ENCODE measurements at regions not wholly inside any gene's neighbourhood (a gene's known extent, or its start where the extent isn't known, plus 50 kb on each side); places are given as distances from the start of the nearest gene placed in this dataset.
"Not testable (repeated sequence)": the region's sequence is repeated elsewhere in the genome, so short reads cannot be mapped to it uniquely, and the experiment has no call there.

- DNase-seq = peak; percentile 23
These were observed 82.9 kb downstream of the LAS1L start for GRCh38 chrX:65451663-65452062.

DNA sequence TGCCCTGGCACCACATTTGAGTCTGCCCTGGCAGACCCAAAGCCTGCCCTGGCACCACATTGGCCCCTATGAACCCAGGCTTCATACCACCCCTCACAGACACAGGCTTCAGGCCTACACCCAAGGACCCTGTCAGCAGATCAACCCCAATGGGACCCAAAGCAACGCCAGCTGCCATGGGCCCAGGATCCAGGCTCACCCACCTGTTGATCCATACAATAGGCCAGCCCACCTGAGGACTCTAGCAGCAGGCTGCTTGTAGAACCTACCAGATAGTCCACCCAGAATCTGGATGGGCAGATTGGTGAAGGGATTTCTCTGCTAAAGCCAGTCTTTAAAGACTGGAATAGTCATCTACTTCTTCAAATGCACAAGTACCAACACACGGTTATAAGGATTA, 114.4 kb downstream of the LAS1L start:
- DNase-seq = no peak

GRCh38 chrX:65407662-65408061, 126.9 kb downstream of the LAS1L start:
- not testable (repeated sequence) for DNase-seq

DNA sequence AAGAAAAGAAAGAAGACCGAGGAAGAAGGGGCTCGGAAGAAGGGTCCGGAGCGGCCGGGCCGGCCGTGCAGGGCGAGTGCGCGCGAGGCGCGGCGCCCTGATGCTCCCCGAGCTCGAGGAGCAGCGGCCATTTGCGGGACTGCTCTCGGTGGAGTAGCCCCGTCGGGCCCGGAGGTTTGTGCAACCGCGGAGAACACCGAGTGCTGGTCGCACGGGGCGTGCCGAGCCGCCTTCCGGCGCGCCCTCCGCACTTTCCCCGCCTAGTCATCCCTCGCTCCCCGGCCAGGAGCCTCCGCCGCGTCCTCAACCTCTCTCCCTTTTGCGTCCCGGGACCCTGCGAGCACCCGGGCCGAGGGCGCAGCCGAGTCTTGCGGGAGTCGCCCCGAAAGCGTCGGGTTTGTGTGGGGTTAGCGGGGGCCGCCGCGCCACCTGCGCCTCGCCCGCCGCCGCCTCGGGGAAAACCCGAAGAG, 127.4 kb downstream of the LAS1L start:
- peak; percentile 4 for DNase-seq

DNA sequence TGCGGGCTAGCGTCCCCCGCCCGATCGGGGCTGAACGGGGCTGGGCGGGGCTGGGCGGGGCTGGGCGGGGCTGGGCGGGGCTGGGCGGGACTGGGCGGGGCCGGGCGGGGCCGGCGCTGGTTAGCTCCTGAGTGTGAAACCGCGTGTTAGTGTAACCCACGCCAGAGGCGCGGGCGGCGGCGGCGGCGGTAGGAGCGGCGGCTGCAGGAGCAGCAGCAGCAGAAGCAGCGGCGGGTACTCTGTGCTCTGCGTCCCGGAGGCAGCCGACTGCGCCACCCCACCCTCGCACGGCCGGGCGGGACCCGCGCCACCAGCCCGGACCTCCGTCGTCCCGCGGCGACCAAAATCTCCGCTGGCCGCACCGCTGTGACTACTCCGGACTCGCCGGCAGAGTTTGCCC, 128.1 kb downstream of the LAS1L start:
- peak; percentile 6 for DNase-seq

DNA sequence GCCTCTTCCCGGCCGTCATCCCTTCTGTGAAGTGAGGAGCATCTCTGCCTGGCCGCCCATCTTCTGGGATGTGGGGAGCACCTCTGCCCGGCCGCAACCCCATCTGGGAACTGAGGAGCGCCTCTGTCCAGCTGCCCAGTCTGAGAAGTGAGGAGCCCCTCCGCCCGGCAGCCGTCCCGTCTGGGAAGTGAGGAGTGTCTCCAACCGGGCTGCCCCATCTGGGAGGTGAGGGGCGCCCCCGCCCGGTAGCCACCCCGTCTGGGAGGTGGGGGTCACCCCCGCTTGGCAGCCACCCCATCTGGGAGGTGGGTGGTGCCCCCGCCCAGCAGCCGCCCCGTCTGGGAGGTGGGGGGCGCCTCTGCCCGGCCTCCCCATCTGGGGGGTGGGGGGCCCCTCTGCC, 142.3 kb downstream of the LAS1L start:
- DNase-seq = no peak

DNA sequence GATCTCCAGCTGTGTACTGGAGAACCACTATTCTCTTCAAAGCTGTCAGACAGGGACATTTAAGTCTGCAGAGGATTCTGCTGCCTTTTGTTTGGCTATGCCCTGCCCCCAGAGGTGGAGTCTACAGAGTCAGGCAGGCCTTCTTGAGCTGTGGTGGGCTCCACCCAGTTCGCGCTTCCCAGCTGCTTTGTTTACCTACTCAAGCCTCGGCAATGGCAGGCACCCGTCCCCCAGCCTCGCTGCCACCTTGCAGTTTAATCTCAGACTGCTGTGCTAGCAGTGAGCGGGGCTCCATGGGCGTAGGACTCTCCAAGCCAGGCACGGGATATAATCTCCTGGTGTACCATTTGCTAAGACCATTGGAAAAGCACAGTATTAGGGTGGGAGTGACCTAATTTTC, 145.5 kb downstream of the LAS1L start:
- DNase-seq = not testable (repeated sequence)
